ENCODE measurements at regions not wholly inside any gene's neighbourhood (a gene's known extent, or its start where the extent isn't known, plus 50 kb on each side); places are given as distances from the start of the nearest gene placed in this dataset.

GRCh38 chr6:126605089-126605488 lies 265.2 kb downstream of the CENPW start:
- no peak overlapping the region for H3K4me2 ChIP-seq (ENCODE audit: low read depth, low read length)
- H4K91ac ChIP-seq (ENCODE audit: insufficient read depth, low read depth, low read length), result no peak overlapping the region
- H3K9me1 ChIP-seq (ENCODE audit: insufficient read depth, low read length), result no peaks in the 10 kb centered on the region
- no peak overlapping the region for H2AFZ ChIP-seq (replicated peaks; ENCODE audit: low read length, poor library complexity)
- H3K23ac ChIP-seq (ENCODE audit: low read depth, low read length), result no peak overlapping the region
- H3K4ac ChIP-seq (ENCODE audit: low read depth, low read length), result no peak overlapping the region
- H3K27me3 ChIP-seq (ENCODE audit: control insufficient read depth, insufficient read depth, low read length), result no peaks in the 10 kb centered on the region; the same call in 1 of the 2 replicates
- no peaks in the 10 kb centered on the region for H3K36me3 ChIP-seq (ENCODE audit: control insufficient read depth, insufficient read depth, low read length)
- no peak overlapping the region for H3K14ac ChIP-seq (replicated peaks; ENCODE audit: low read depth, low read length)
- H2BK5ac ChIP-seq (ENCODE audit: low read depth, low read length, poor library complexity, severe bottlenecking), result no peak overlapping the region
- no peak overlapping the region for H2AK9ac ChIP-seq (replicated peaks; ENCODE audit: low read depth, low read length, poor library complexity)
- ChIA-PET POLR2A (ENCODE audit: unreplicated experiment) (no interaction called here), CTCF (no interaction called here)
- H2BK120ac ChIP-seq (ENCODE audit: low read depth, low read length), result no peak overlapping the region
- H3K4me1 ChIP-seq (ENCODE audit: control insufficient read depth, insufficient read depth, low read length), result no peaks in the 10 kb centered on the region
- dilution Hi-C loops (cut with HindIII; ENCODE audit: low sequenced_read_pairs, unreplicated experiment), result no loop called here
- H4K8ac ChIP-seq (ENCODE audit: low read depth in 2 of 2, low read length in 2 of 2), result no peak overlapping the region
- no peak for ATAC-seq (ENCODE audit: low read depth)
- H4K5ac ChIP-seq (ENCODE audit: low read depth, low read length), result no peak overlapping the region
- H3K4me3 ChIP-seq (ENCODE audit: insufficient read depth, low read depth, low read length), result no peak overlapping the region
- no peak for DNase-seq
- no peak overlapping the region for H3K18ac ChIP-seq (ENCODE audit: low read depth, low read length)
- no peak overlapping the region for H2AK5ac ChIP-seq (ENCODE audit: low read depth, low read length)
- no peak overlapping the region for H3K56ac ChIP-seq (ENCODE audit: extremely low read depth, insufficient read depth, low read length)
- H3K27ac ChIP-seq (ENCODE audit: insufficient read depth, low read length), result no peak overlapping the region
- H3K9me3 ChIP-seq (ENCODE audit: control insufficient read depth, insufficient read depth, low read length), result no peaks in the 10 kb centered on the region; the same call in 1 of the 2 replicates
- H2BK15ac ChIP-seq (ENCODE audit: low read depth, low read length), result no peak overlapping the region
- BruUV-seq (replicated peaks), result no TSS peak
- in situ Hi-C loops (cut with MboI; ENCODE audit: low sequenced_read_pairs), result no loop called here
- H4K20me1 ChIP-seq (ENCODE audit: insufficient read depth, low read length), result no peaks in the 10 kb centered on the region
- H3K9ac ChIP-seq (ENCODE audit: low read depth, low read length), result no peak overlapping the region
- H3K79me1 ChIP-seq (ENCODE audit: low read depth in 1 of 2, low read length in 2 of 2), result no peaks in the 10 kb centered on the region
- intact Hi-C loops (cut with micrococcal nuclease), result no loop called here
- H2BK20ac ChIP-seq (ENCODE audit: low read depth, low read length), result no peak overlapping the region
- TF ChIP-seq CHD1 (IDR thresholded peaks at IDR 0.05; ENCODE audit: low read depth, low read length) (no peak), BHLHE40 (IDR thresholded peaks at IDR 0.05; ENCODE audit: low read depth, low read length) (no peak), MAZ (IDR thresholded peaks at IDR 0.05; ENCODE audit: borderline replicate concordance, low read depth, low read length) (no peak), RCOR1 (IDR thresholded peaks at IDR 0.05; ENCODE audit: insufficient replicate concordance, low read length) (no peak), POLR2A (IDR thresholded peaks at IDR 0.05; ENCODE audit: low read depth, low read length) (no peak)
- TF ChIP-seq, protein P1, sequence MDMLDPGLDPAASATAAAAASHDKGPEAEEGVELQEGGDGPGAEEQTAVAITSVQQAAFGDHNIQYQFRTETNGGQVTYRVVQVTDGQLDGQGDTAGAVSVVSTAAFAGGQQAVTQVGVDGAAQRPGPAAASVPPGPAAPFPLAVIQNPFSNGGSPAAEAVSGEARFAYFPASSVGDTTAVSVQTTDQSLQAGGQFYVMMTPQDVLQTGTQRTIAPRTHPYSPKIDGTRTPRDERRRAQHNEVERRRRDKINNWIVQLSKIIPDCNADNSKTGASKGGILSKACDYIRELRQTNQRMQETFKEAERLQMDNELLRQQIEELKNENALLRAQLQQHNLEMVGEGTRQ (IDR thresholded peaks at IDR 0.05; ENCODE audit: low read depth, low read length), result no peak
